ENCODE measurements at regions not wholly inside any gene's neighbourhood (a gene's known extent, or its start where the extent isn't known, plus 50 kb on each side); places are given as distances from the start of the nearest gene placed in this dataset.

DNA sequence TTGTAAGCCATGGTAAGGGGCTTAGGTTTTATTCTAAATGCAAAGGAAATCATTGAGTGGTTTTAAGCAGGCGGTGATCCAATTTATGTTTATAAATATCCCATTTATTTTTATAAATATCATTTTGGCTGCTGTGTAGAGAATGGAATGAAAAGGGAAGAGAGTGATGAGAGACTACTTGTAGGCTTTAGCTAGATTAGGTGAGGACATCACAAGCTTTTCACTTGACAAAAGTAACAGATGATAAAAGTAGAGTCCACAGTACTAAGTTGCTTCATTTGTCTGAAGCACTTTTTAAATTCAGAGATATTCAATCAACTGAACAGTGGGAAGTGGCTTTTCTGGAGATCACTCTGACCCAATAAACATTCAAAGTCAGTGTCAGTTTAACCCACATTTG lies 65.4 kb upstream of the FSHR start:
- TF ChIP-seq, protein P1, sequence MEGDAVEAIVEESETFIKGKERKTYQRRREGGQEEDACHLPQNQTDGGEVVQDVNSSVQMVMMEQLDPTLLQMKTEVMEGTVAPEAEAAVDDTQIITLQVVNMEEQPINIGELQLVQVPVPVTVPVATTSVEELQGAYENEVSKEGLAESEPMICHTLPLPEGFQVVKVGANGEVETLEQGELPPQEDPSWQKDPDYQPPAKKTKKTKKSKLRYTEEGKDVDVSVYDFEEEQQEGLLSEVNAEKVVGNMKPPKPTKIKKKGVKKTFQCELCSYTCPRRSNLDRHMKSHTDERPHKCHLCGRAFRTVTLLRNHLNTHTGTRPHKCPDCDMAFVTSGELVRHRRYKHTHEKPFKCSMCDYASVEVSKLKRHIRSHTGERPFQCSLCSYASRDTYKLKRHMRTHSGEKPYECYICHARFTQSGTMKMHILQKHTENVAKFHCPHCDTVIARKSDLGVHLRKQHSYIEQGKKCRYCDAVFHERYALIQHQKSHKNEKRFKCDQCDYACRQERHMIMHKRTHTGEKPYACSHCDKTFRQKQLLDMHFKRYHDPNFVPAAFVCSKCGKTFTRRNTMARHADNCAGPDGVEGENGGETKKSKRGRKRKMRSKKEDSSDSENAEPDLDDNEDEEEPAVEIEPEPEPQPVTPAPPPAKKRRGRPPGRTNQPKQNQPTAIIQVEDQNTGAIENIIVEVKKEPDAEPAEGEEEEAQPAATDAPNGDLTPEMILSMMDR (IDR thresholded peaks at IDR 0.05), result no peak
- no peak for TF ChIP-seq EZH2 (IDR thresholded peaks at IDR 0.05; ENCODE audit: borderline replicate concordance, insufficient read depth, low read depth, low read length, poor library complexity, severe bottlenecking)

Data from B cell (primary cell).